ENCODE measurements at regions not wholly inside any gene's neighbourhood (a gene's known extent, or its start where the extent isn't known, plus 50 kb on each side); places are given as distances from the start of the nearest gene placed in this dataset.

- no peak overlapping the region for H3K4me3 ChIP-seq
- H3K9me3 ChIP-seq (replicated peaks) = no peaks in the 10 kb centered on the region
- no peaks in the 10 kb centered on the region for H3K4me1 ChIP-seq (replicated peaks)
- no peaks in the 10 kb centered on the region for H3K27me3 ChIP-seq (replicated peaks)
- no peaks in the 10 kb centered on the region for H3K36me3 ChIP-seq
- no peak overlapping the region for H3K27ac ChIP-seq
- no peak for DNase-seq (ENCODE audit: low read depth in 1 of 2, low spot score in 2 of 2)
These were observed 53.5 kb upstream of the FAM9B start for GRCh38 chrX:9087271-9088040.

- Histone ChIP-seq H3K27me3 (replicated peaks) (no peaks in the 10 kb centered on the region), H3K4me3 (no peak overlapping the region), H3K9me3 (replicated peaks) (no peaks in the 10 kb centered on the region), H3K36me3 (no peaks in the 10 kb centered on the region), H3K27ac (no peak overlapping the region), H3K4me1 (replicated peaks) (no peaks in the 10 kb centered on the region)
- no peak for DNase-seq (ENCODE audit: low read depth in 1 of 2, low spot score in 2 of 2)
These were observed 55.0 kb upstream of the FAM9B start for GRCh38 chrX:9088896-9089295.

- Histone ChIP-seq H3K27me3 (replicated peaks) (no peaks in the 10 kb centered on the region), H3K4me1 (replicated peaks) (no peaks in the 10 kb centered on the region), H3K9me3 (replicated peaks) (no peaks in the 10 kb centered on the region), H3K27ac (no peak overlapping the region), H3K36me3 (no peaks in the 10 kb centered on the region), H3K4me3 (no peak overlapping the region)
- no peak for DNase-seq (ENCODE audit: low read depth in 1 of 2, low spot score in 2 of 2)
These were observed 56.8 kb upstream of the FAM9B start for GRCh38 chrX:9090766-9091165.

- Histone ChIP-seq H3K36me3 (no peaks in the 10 kb centered on the region), H3K4me3 (no peak overlapping the region), H3K9me3 (replicated peaks) (no peaks in the 10 kb centered on the region), H3K27ac (no peak overlapping the region), H3K4me1 (replicated peaks) (no peaks in the 10 kb centered on the region), H3K27me3 (replicated peaks) (no peaks in the 10 kb centered on the region)
- DNase-seq (ENCODE audit: low read depth in 1 of 2, low spot score in 2 of 2) = no peak
These were observed 57.3 kb upstream of the FAM9B start for GRCh38 chrX:9091258-9091657.

GRCh38 chrX:9102956-9103355 lies 69.0 kb upstream of the FAM9B start:
- H3K27me3 ChIP-seq (replicated peaks) = no peaks in the 10 kb centered on the region
- peak in 1 of 2 experiments; percentile 16 for DNase-seq (ENCODE audit: low read depth in 1 of 2, low spot score in 2 of 2)

GRCh38 chrX:9108054-9108453 lies 74.1 kb upstream of the FAM9B start:
- H3K4me3 ChIP-seq = no peak overlapping the region
- H3K36me3 ChIP-seq = no peaks in the 10 kb centered on the region
- peaks cover 4% of the 10 kb centered on the region; the same call in 1 of the 2 replicates for H3K4me1 ChIP-seq (replicated peaks)
- no peak overlapping the region for H3K27ac ChIP-seq
- no peaks in the 10 kb centered on the region for H3K9me3 ChIP-seq (replicated peaks)
- no peak for DNase-seq (ENCODE audit: low read depth in 1 of 2, low spot score in 2 of 2)
- no peaks in the 10 kb centered on the region for H3K27me3 ChIP-seq (replicated peaks)

More at GRCh38 chrX:9102956-9103355, 69.0 kb upstream of the FAM9B start:
- no peaks in the 10 kb centered on the region for H3K36me3 ChIP-seq
- H3K4me1 ChIP-seq (replicated peaks) = peaks cover 4% of the 10 kb centered on the region; the same call in 1 of the 2 replicates
- no peak overlapping the region for H3K4me3 ChIP-seq
- H3K9me3 ChIP-seq (replicated peaks) = no peaks in the 10 kb centered on the region
- no peak overlapping the region for H3K27ac ChIP-seq

- no peak overlapping the region for H3K4me3 ChIP-seq
- H3K4me1 ChIP-seq (replicated peaks) = no peaks in the 10 kb centered on the region
- H3K27me3 ChIP-seq (replicated peaks) = no peaks in the 10 kb centered on the region
- no peak overlapping the region for H3K27ac ChIP-seq
- H3K36me3 ChIP-seq = no peaks in the 10 kb centered on the region
- H3K9me3 ChIP-seq (replicated peaks) = no peaks in the 10 kb centered on the region
- DNase-seq (ENCODE audit: low read depth in 1 of 2, low spot score in 2 of 2) = no peak
These were observed 76.9 kb upstream of the FAM9B start for GRCh38 chrX:9110808-9111207.

GRCh38 chrX:9114245-9114644 lies 80.3 kb upstream of the FAM9B start:
- DNase-seq (ENCODE audit: low read depth in 1 of 2, low spot score in 2 of 2) = no peak
- H3K9me3 ChIP-seq (replicated peaks) = no peaks in the 10 kb centered on the region
- H3K4me3 ChIP-seq = no peak overlapping the region
- no peaks in the 10 kb centered on the region for H3K36me3 ChIP-seq
- no peaks in the 10 kb centered on the region for H3K27me3 ChIP-seq (replicated peaks)
- no peaks in the 10 kb centered on the region for H3K4me1 ChIP-seq (replicated peaks)
- no peak overlapping the region for H3K27ac ChIP-seq

- Histone ChIP-seq H3K9me3 (replicated peaks) (no peaks in the 10 kb centered on the region), H3K36me3 (no peaks in the 10 kb centered on the region), H3K27me3 (replicated peaks) (no peaks in the 10 kb centered on the region), H3K4me3 (no peak overlapping the region), H3K27ac (no peak overlapping the region), H3K4me1 (replicated peaks) (peaks cover 4% of the 10 kb centered on the region; the same call in 1 of the 2 replicates)
- DNase-seq (ENCODE audit: low read depth in 1 of 2, low spot score in 2 of 2) = no peak
These were observed 83.9 kb upstream of the FAM9B start for GRCh38 chrX:9117851-9118250.

- no peaks in the 10 kb centered on the region for H3K9me3 ChIP-seq (replicated peaks)
- DNase-seq (ENCODE audit: low read depth in 1 of 2, low spot score in 2 of 2) = peak in 1 of 2 experiments; percentile 26
- no peak overlapping the region for H3K27ac ChIP-seq
- H3K36me3 ChIP-seq = no peaks in the 10 kb centered on the region
- no peak overlapping the region for H3K4me3 ChIP-seq
- H3K27me3 ChIP-seq (replicated peaks) = no peaks in the 10 kb centered on the region
- peaks cover 7% of the 10 kb centered on the region; the same call in 1 of the 2 replicates for H3K4me1 ChIP-seq (replicated peaks)
These were observed 88.8 kb upstream of the FAM9B start for GRCh38 chrX:9122519-9123245.

- Histone ChIP-seq H3K36me3 (no peaks in the 10 kb centered on the region), H3K27me3 (replicated peaks) (no peaks in the 10 kb centered on the region), H3K4me3 (no peak overlapping the region), H3K4me1 (replicated peaks) (peaks cover 2% of the 10 kb centered on the region; the same call in 1 of the 2 replicates), H3K27ac (no peak overlapping the region), H3K9me3 (replicated peaks) (no peaks in the 10 kb centered on the region)
- no peak for DNase-seq (ENCODE audit: low read depth in 1 of 2, low spot score in 2 of 2)
These were observed 94.1 kb upstream of the FAM9B start for GRCh38 chrX:9127986-9128385.

- Histone ChIP-seq H3K27ac (no peak overlapping the region), H3K27me3 (replicated peaks) (no peaks in the 10 kb centered on the region), H3K9me3 (replicated peaks) (no peaks in the 10 kb centered on the region), H3K4me1 (replicated peaks) (peaks cover 3% of the 10 kb centered on the region; the same call in 1 of the 2 replicates), H3K36me3 (no peaks in the 10 kb centered on the region), H3K4me3 (no peak overlapping the region)
- DNase-seq (ENCODE audit: low read depth in 1 of 2, low spot score in 2 of 2) = no peak
These were observed 96.1 kb upstream of the FAM9B start for GRCh38 chrX:9130031-9130430.

- Histone ChIP-seq H3K36me3 (no peaks in the 10 kb centered on the region), H3K9me3 (replicated peaks) (no peaks in the 10 kb centered on the region), H3K27ac (no peak overlapping the region), H3K4me1 (replicated peaks) (peaks cover 3% of the 10 kb centered on the region; the same call in 1 of the 2 replicates), H3K4me3 (no peak overlapping the region), H3K27me3 (replicated peaks) (no peaks in the 10 kb centered on the region)
- DNase-seq (ENCODE audit: low read depth in 1 of 2, low spot score in 2 of 2) = no peak
These were observed 97.1 kb upstream of the FAM9B start for GRCh38 chrX:9131066-9131465.

GRCh38 chrX:9132036-9132638 lies 98.2 kb upstream of the FAM9B start:
- DNase-seq (ENCODE audit: low read depth in 1 of 2, low spot score in 2 of 2) = no peak
- H3K4me3 ChIP-seq = no peak overlapping the region
- H3K27me3 ChIP-seq (replicated peaks) = no peaks in the 10 kb centered on the region
- no peaks in the 10 kb centered on the region for H3K36me3 ChIP-seq
- no peaks in the 10 kb centered on the region for H3K9me3 ChIP-seq (replicated peaks)
- peaks cover 3% of the 10 kb centered on the region; the same call in 1 of the 2 replicates for H3K4me1 ChIP-seq (replicated peaks)
- no peak overlapping the region for H3K27ac ChIP-seq
